Mesodermal cell (in vitro differentiated cells): ENCODE measurements at regions not wholly inside any gene's neighbourhood (a gene's known extent, or its start where the extent isn't known, plus 50 kb on each side); places are given as distances from the start of the nearest gene placed in this dataset.
"Not testable (repeated sequence)": the region's sequence is repeated elsewhere in the genome, so short reads cannot be mapped to it uniquely, and the experiment has no call there.

Source experiments
- H3K27ac ChIP-seq: 2 replicates; pipeline ENCODE4 v1.7.0; 2013; ENCODE audit warnings: mild to moderate bottlenecking, low read depth, low read length, moderate library complexity; ENCODE audit not compliant: severe bottlenecking
- H3K36me3 ChIP-seq: 2 replicates; pipeline ENCODE4 v1.7.1; 2013; ENCODE audit warnings: mild to moderate bottlenecking, low read length, moderate library complexity; ENCODE audit not compliant: control insufficient read depth, insufficient read depth
- H3K4me1 ChIP-seq: one replicate; pipeline ENCODE4 v1.7.1; 2013; ENCODE audit warnings: mild to moderate bottlenecking, low read length; ENCODE audit not compliant: insufficient read depth, control insufficient read depth, poor library complexity, severe bottlenecking
- H3K4me3 ChIP-seq: 2 replicates; pipeline ENCODE4 v1.7.0; 2013; ENCODE audit warnings: low read length, control low read depth, mild to moderate bottlenecking; ENCODE audit not compliant: insufficient read depth, poor library complexity, severe bottlenecking; ENCODE audit errors: extremely low read depth
- H3K9me3 ChIP-seq: 2 replicates; pipeline ENCODE4 v1.7.1; 2013; ENCODE audit warnings: mild to moderate bottlenecking, low read length, moderate library complexity; ENCODE audit not compliant: control insufficient read depth
- WGBS, 2 experiments: methylation state at CpG; one replicate each; pipeline ENCODE4 v1.1.5; 2013; ENCODE audit warnings: missing lambda C conversion rate in 2 of 2; ENCODE audit not compliant: insufficient coverage in 2 of 2; 5-methylcytosine and 5-hydroxymethylcytosine counted together

GRCh38 chr9:38332625-38333024 is 59.9 kb upstream of the ALDH1B1 start:
- H3K4me1 ChIP-seq: no peaks in the 10 kb centered on the region
- no peaks in the 10 kb centered on the region for H3K9me3 ChIP-seq
- no peak overlapping the region for H3K4me3 ChIP-seq
- no peak overlapping the region for H3K27ac ChIP-seq
- no peaks in the 10 kb centered on the region for H3K36me3 ChIP-seq
- 98 to 100% methylated on average over 3 to 4 of the region's 4 CpGs for WGBS, 2 experiments

DNA sequence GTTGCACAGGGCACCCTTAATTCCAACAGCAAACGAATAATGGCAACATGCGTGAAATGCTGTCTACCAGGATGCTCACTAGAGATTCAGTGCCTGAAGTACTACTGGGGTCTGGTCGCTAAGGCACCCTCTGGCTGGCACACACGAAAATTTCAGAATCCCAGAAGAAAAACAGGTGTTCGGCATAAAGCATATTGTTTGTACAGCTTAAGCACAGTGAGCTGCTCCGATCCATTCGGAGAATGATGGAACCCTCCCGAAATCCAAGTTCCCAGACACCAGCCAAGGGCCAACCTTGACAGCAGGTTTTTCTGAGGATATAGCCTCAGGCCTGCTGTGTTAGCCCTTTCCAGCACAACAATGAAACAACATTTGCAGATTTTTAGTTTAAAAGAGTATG is 61.4 kb upstream of the ALDH1B1 start:
- no peak overlapping the region for H3K4me3 ChIP-seq
- no peaks in the 10 kb centered on the region for H3K4me1 ChIP-seq
- no peaks in the 10 kb centered on the region for H3K36me3 ChIP-seq
- H3K9me3 ChIP-seq: no peaks in the 10 kb centered on the region
- WGBS, 2 experiments: 90 to 99% methylated on average over 7 of the region's 8 CpGs
- H3K27ac ChIP-seq: no peak overlapping the region

- WGBS, 2 experiments: 91 to 96% methylated on average over 8 to 11 of the region's 11 CpGs
- H3K36me3 ChIP-seq: no peaks in the 10 kb centered on the region
- no peak overlapping the region for H3K4me3 ChIP-seq
Measured at GRCh38 chr9:38329968-38330367, 62.5 kb upstream of the ALDH1B1 start.

DNA sequence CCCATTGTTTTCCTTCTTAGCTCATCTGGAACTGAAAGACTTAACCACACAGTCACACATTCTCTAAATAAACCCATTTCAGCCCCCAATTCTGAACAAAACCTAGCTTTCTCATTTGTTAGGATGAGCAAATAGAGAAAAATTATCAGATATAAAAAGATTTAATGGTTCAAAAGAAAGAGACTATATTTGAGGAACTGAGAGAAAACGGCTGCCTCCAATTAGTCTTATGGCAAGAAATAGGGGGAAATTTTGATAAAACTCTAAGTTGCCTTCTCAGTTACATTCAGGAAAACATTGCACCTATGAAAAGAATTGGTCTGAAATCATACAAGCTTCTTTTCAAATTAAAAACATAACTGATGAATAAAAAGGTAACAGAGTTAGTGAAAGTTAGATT is 63.7 kb upstream of the ALDH1B1 start:
- H3K9me3 ChIP-seq: no peaks in the 10 kb centered on the region
- no peaks in the 10 kb centered on the region for H3K36me3 ChIP-seq
- H3K27ac ChIP-seq: no peak overlapping the region
- H3K4me3 ChIP-seq: no peak overlapping the region
- H3K4me1 ChIP-seq: no peaks in the 10 kb centered on the region
- WGBS, 2 experiments: no CpG with 5 or more reads among the region's 1 CpG

More at GRCh38 chr9:38329968-38330367, 62.5 kb upstream of the ALDH1B1 start:
- H3K9me3 ChIP-seq: no peaks in the 10 kb centered on the region
- H3K4me1 ChIP-seq: no peaks in the 10 kb centered on the region
- H3K27ac ChIP-seq: no peak overlapping the region

GRCh38 chr9:38326122-38326521 is 66.4 kb upstream of the ALDH1B1 start:
- no peaks in the 10 kb centered on the region for H3K4me1 ChIP-seq
- no peaks in the 10 kb centered on the region for H3K9me3 ChIP-seq
- no peaks in the 10 kb centered on the region for H3K36me3 ChIP-seq
- H3K4me3 ChIP-seq: no peak overlapping the region
- no peak overlapping the region for H3K27ac ChIP-seq
- WGBS, 2 experiments: 100% methylated on average over 2 of the region's 4 CpGs; no CpG with 5 or more reads in 1 of the 2 experiments

GRCh38 chr9:38324213-38324612 is 68.3 kb upstream of the ALDH1B1 start:
- H3K9me3 ChIP-seq, H3K4me1 ChIP-seq, H3K4me3 ChIP-seq, H3K36me3 ChIP-seq, H3K27ac ChIP-seq: not testable (repeated sequence)
- 100% methylated on average over 5 of the region's 27 CpGs; no CpG with 5 or more reads in 1 of the 2 experiments for WGBS, 2 experiments

DNA sequence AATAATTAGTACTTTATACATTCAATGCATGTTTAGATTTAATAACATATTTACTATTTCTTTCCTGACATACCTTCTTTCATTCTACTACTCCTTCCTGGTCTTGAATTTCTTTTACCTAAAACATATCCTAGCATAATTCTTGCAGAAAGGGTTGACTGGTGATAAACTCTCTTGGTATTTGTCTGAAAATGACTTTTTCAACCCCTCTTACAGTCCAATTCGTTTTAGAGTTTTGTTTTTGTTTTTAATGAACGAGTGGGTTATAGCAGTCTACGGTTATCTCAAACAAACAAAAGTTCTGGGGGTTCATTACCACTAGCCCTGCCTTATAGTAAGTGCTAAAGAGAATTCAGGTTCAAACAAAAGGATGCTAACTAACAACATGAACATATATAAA is 69.6 kb upstream of the ALDH1B1 start:
- no peaks in the 10 kb centered on the region for H3K36me3 ChIP-seq
- H3K27ac ChIP-seq: no peak overlapping the region
- no CpG with 5 or more reads among the region's 3 CpGs for WGBS, 2 experiments
- no peaks in the 10 kb centered on the region for H3K4me1 ChIP-seq
- no peaks in the 10 kb centered on the region for H3K9me3 ChIP-seq
- no peak overlapping the region for H3K4me3 ChIP-seq

DNA sequence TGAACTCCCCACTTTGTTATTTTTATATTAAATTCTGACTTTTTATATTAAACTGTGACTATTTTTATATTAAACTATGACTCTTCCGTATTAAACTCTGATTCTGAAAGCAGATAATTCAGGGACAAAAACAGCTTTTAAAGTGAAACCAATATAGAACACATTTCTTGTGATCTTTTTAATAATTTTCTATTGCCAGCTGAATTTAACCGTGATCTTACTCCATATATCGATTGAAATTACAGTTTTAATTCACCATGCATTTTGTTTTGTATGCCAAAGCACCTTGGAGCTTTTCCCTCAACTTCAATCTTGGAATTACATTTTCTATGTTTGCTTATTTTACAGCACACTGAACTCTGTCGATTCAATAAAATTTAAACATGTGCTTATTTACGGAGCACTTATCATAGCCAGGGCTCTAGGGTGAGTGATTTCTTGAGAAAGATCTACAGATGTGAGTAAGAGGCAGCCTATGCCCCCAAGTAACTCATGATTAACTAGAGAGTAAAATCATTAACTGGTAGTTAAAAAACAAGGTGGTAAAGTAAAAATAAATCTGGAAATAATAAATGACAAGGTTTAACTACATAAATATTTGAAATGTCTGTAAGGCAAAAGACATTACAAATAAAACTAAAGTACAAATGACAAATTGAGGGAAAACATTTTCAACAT is 72.9 kb upstream of the ALDH1B1 start:
- H3K4me1 ChIP-seq: no peaks in the 10 kb centered on the region
- H3K36me3 ChIP-seq: no peaks in the 10 kb centered on the region
- no peak overlapping the region for H3K27ac ChIP-seq
- H3K9me3 ChIP-seq: no peaks in the 10 kb centered on the region
- 95 to 100% methylated on average over 2 to 4 of the region's 5 CpGs for WGBS, 2 experiments
- no peak overlapping the region for H3K4me3 ChIP-seq

GRCh38 chr9:38318759-38319495 is 73.6 kb upstream of the ALDH1B1 start:
- Histone ChIP-seq H3K27ac (no peak overlapping the region), H3K4me3 (no peak overlapping the region), H3K36me3 (no peaks in the 10 kb centered on the region), H3K9me3 (no peaks in the 10 kb centered on the region), H3K4me1 (no peaks in the 10 kb centered on the region)
- 84% methylated on average over 12 of the region's 13 CpGs for WGBS, 2 experiments

DNA sequence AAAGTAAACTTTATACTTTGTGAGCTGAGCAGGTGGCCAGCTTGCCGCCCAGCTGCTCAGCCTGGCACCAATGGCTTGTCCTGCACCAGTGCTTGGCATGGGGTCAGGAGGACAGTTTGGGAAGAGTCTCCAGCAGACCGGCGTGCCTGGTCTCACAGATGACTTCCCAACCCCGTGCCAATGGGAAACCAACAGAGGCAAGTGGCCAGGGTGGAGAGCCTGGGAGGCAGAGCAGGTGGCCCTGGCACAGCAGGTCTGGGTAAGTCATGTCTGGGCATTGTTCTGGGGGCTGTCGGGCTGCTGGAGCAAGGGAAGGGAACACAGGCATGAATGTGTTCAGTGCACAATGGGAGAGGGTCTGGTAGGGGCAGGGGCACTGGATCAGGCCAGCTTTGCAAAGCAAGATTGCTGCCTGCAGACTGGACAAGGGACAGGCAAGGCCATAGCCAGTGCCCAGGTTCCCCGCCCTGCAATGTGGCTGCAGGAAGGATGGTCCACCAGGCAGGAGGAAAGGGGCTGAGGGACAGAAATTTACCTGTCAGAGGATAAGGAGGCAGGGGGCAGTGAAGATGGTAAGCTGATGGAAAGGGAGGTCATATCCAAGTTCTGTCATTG is 76.2 kb upstream of the ALDH1B1 start:
- no peak overlapping the region for H3K27ac ChIP-seq
- no peak overlapping the region for H3K4me3 ChIP-seq
- WGBS, 2 experiments: 92 to 94% methylated on average over 2 to 5 of the region's 6 CpGs
- H3K4me1 ChIP-seq: no peaks in the 10 kb centered on the region
- H3K9me3 ChIP-seq: no peaks in the 10 kb centered on the region
- no peaks in the 10 kb centered on the region for H3K36me3 ChIP-seq
